GM19238 (cell line): ENCODE measurements at regions not wholly inside any gene's neighbourhood (a gene's known extent, or its start where the extent isn't known, plus 50 kb on each side); places are given as distances from the start of the nearest gene placed in this dataset.

Experiments
- DNase-seq: peaks from one replicate; pipeline ENCODE4 v3.0.0; 2011; ENCODE audit warnings: low spot score; ENCODE audit not compliant: insufficient read length

GRCh38 chr17:27991462-27991993 is 50.9 kb upstream of the NLK start:
- no peak for DNase-seq
